AG04449 (cell line): ENCODE measurements at regions not wholly inside any gene's neighbourhood (a gene's known extent, or its start where the extent isn't known, plus 50 kb on each side); places are given as distances from the start of the nearest gene placed in this dataset.

ENCODE experiments used
- CTCF ChIA-PET: fragments of 350-600 bp; formaldehyde crosslinking; extraction: SDS; loops from one replicate; lab custom pipeline; 2021; ENCODE audit warnings: antibody characterized with exemption; lab: Yijun Ruan, JAX
- POLR2A ChIA-PET: fragments of 400-600, 350-600 bp; formaldehyde crosslinking; extraction: SDS; loops from one replicate; lab custom pipeline; 2020; ENCODE audit warnings: antibody characterized with exemption, inconsistent platforms; lab: Yijun Ruan, JAX
- DNase-seq: peaks from one replicate; pipeline ENCODE4 v3.0.0-alpha.2; 2010; ENCODE audit warnings: low read depth, low spot score
- H3K4me3 ChIP-seq: 2 replicates; pipeline ENCODE4 v1.5.1; 2011; ENCODE audit warnings: low read depth, mild to moderate bottlenecking, control low read depth, low read length
- TF ChIP-seq, protein P1 (sequence below): IDR thresholded peaks from one replicate; pipeline ENCODE4 v1.5.1; 2011; ENCODE audit warnings: mild to moderate bottlenecking, moderate library complexity, low read length, control low read depth, inconsistent platforms; ENCODE audit not compliant: insufficient read depth; ENCODE audit errors: missing control alignments

DNA sequence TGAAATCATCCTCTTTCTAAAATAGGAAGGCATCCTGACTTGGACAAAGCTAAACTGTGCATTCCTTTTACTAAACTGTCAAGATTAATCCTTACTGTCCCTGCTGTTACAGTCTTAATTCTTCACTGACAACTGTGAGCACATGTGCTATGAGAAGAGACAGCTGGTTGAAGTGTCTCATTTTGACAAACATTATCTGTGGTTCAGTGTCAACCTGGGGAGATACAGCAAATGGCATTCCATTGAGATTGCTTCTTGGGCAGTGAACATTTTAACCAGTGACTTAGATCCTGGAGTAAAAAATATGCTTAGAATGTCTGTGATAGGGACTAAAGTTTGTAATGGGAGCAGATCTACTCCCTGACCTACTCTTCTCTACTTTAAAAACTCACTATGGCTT is 552.6 kb upstream of the ATP2B1 start:
- TF ChIP-seq, protein P1, sequence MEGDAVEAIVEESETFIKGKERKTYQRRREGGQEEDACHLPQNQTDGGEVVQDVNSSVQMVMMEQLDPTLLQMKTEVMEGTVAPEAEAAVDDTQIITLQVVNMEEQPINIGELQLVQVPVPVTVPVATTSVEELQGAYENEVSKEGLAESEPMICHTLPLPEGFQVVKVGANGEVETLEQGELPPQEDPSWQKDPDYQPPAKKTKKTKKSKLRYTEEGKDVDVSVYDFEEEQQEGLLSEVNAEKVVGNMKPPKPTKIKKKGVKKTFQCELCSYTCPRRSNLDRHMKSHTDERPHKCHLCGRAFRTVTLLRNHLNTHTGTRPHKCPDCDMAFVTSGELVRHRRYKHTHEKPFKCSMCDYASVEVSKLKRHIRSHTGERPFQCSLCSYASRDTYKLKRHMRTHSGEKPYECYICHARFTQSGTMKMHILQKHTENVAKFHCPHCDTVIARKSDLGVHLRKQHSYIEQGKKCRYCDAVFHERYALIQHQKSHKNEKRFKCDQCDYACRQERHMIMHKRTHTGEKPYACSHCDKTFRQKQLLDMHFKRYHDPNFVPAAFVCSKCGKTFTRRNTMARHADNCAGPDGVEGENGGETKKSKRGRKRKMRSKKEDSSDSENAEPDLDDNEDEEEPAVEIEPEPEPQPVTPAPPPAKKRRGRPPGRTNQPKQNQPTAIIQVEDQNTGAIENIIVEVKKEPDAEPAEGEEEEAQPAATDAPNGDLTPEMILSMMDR, result no peak
- no peak for DNase-seq
- no peak overlapping the region for H3K4me3 ChIP-seq
- ChIA-PET POLR2A (no interaction called here), CTCF (no interaction called here)

DNA sequence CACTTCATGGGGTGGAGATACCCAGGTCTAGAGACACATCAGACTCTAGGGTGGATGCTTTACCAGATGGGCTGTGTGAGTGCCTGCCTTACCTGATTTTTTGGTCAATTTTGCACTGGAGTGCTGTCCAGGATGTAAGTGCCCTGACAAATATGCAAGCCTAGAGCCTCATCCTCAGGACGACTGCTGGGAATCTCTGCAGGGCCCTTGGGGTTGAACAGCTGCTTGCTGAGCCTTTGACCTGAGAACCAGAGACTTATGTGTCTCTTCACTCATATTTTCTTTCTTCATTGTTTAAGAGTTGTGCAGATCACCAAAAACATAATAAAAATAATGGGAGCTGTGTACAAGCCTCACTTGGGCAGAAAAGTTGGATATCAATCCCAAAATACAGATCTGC is 551.5 kb upstream of the ATP2B1 start:
- no peak for DNase-seq
- POLR2A ChIA-PET, result no interaction called here
- H3K4me3 ChIP-seq, result no peak overlapping the region
- TF ChIP-seq, protein P1, result no peak
- CTCF ChIA-PET, result interaction anchor here (0.7 kb wide), 1 partner anchor 95 kb away, joined by 3 read pairs; no protein-coding TSS in a partner anchor

DNA sequence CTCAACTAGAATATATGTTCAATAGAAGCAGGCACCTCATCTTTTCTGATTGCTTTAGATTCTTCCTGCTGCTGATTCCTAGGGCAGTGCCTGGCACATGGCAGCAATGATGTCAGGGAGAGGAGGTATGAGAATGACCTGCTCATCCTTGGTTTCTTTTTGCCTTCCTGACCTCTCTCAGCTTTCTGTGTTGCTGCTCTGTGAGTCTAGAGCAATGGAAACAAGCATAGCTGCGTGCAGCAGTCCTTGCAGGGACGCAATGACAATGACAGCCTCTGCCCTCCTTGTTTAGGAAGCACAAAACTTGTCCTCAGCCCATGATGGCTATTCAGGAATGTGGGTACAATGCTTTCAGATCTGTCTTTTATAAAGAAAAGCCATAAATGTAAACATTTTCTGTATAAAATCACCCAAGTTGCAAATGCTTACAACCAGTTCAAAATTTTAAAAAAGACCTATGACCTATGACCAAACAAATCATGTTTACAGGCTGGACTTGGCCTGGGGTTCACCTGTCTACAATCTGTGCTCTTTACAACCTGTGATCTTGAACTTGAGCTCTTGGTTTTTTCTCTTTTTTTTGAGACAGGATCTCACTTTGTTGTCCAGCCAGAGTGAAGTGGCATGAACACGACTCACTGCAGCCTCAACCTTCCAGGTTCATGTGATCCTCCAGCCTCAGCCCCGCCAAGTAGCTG is 549.4 kb upstream of the ATP2B1 start:
- CTCF ChIA-PET, result no interaction called here
- TF ChIP-seq, protein P1, result no peak
- no peak overlapping the region for H3K4me3 ChIP-seq
- DNase-seq, result no peak
- POLR2A ChIA-PET, result no interaction called here

DNA sequence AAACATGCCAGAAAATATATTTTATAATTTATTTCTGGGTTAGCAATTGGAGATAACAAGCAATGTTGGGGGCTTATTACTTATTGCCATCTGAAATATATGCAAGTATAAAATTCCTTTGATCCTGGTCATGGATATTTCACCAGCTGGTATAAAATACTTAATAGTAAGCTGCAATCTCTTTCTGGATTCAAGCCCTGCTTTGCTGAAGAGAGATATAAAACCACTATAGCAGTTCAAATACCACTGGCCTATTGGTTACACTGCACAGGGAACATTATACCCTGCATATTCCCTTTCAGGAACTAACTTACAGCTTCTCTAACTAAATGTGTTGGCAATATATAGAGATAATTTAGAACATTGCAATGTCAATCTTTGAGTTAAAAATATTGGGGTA is 546.2 kb upstream of the ATP2B1 start:
- ChIA-PET CTCF (no interaction called here), POLR2A (no interaction called here)

DNA sequence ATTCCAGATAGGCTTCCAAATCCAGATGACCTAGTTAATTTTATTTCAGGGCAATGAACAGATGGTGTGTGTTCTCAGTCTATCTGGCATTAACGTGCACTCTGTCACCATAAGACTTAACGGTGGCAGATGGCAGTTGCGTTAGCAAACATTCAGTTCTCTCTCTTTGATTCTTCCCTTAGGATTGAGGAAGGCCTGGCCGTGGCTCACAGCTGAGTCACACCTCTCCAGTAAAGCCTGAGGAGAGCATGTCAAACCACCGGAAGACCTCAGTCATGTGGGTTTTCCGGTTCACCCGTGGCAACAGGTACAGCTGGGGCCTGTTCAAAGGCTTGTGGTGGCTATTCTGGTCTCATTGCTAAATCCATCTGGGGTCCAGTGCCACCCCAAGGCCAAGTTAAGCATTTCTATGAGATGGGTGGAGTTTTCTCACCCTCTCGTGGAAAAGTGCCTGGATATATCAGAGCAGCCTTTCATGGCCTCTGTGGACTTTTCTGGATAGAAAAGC is 545.1 kb upstream of the ATP2B1 start:
- no peak overlapping the region for H3K4me3 ChIP-seq
- TF ChIP-seq, protein P1, result no peak
- peak; percentile 31 for DNase-seq
- ChIA-PET CTCF (no interaction called here), POLR2A (interaction anchor here (0.5 kb wide), 1 partner anchor 495 kb away, joined by 3 read pairs; no protein-coding TSS in a partner anchor)

More for the DNA sequence above, 546.2 kb upstream of the ATP2B1 start:
- TF ChIP-seq, protein P1, result no peak
- DNase-seq, result no peak
- H3K4me3 ChIP-seq, result no peak overlapping the region

DNA sequence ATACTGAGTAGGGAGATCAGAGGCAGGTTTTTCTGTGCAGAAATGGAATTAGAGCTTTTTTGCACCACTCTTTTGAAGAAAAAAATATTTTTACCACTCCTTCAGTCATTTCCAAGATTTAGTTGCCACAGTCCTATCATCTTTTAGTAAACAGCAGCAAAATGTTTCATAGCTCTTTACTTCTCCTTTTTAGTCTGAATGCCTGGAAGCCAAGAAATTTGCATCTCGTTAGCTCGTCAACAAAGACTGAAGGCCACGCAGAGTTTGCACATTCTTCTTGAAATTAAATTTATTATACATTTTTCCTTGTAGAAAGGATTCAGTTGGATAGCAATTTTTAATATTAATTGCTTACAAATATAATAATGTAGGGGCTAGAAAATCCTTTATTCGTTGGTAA is 544.5 kb upstream of the ATP2B1 start:
- CTCF ChIA-PET, result interaction anchor here (0.8 kb wide), 1 partner anchor 9 kb away, joined by 3 read pairs; no protein-coding TSS in a partner anchor
- POLR2A ChIA-PET, result interaction anchor here (0.5 kb wide), 1 partner anchor 494 kb away, joined by 3 read pairs; no protein-coding TSS in a partner anchor
- H3K4me3 ChIP-seq, result no peak overlapping the region
- DNase-seq, result no peak
- TF ChIP-seq, protein P1, result no peak
